ENCODE measurements at regions not wholly inside any gene's neighbourhood (a gene's known extent, or its start where the extent isn't known, plus 50 kb on each side); places are given as distances from the start of the nearest gene placed in this dataset.

DNA sequence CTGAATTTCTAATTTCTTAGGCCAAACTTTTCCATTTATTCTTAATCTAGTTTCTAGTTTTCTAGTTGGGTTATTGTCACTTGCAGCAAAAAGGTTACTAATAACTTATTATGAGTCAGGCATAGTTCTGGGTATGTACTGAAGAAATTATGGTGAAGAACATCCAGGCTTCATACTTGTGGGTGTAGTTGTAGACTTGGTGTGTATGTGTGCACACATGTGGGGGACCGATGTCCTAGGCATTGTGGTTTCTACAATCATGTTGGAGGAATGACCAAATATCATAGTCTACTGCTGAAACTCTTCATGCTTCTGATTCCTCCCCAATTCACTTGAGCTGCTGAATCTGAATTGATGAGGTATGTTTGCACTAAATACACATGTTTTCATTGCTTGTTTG, 141.2 kb downstream of the PMAIP1 start:
- no peak for TF ChIP-seq CTCF (CRISPR knock-in tag; IDR thresholded peaks at IDR 0.05)
- no peak for TF ChIP-seq KDM1A (CRISPR knock-in tag; IDR thresholded peaks at IDR 0.05)
- no peak for TF ChIP-seq ZNF274 (CRISPR knock-in tag; IDR thresholded peaks at IDR 0.05)
